CD4-positive, alpha-beta T cell (primary cell): ENCODE measurements at regions not wholly inside any gene's neighbourhood (a gene's known extent, or its start where the extent isn't known, plus 50 kb on each side); places are given as distances from the start of the nearest gene placed in this dataset.

Experiments used
- ATAC-seq: fragments of 200-7000 bp; cut with Tn5 transposase; one replicate; pipeline ENCODE4 v1.10.0; 2022; ENCODE audit warnings: mild to moderate bottlenecking; ENCODE audit not compliant: poor library complexity
- CTCF ChIA-PET: fragments of 350-600 bp; sonication (Branson Sonifier 250); formaldehyde crosslinking; loops from one replicate; lab custom pipeline; 2021; ENCODE audit warnings: antibody characterized with exemption, inconsistent platforms; lab: Charles Lee
- POLR2A ChIA-PET: fragments of 350-600 bp; sonication (Branson Sonifier 250); formaldehyde crosslinking; loops from one replicate; lab custom pipeline; 2021; ENCODE audit warnings: antibody characterized with exemption, inconsistent platforms; lab: Charles Lee
- DNase-seq, 14 experiments: peaks; one replicate each; pipeline ENCODE4 v3.0.0-alpha.2; 2013 to 2020; ENCODE audit warnings: mixed read lengths in 2 of 14
- H3K27ac ChIP-seq, 2 donors: one replicate each; pipeline versions ENCODE4 v1.5.1 to v1.7.0; 2013; ENCODE audit warnings: low read length in 2 of 2, low read depth in 1 of 2, mild to moderate bottlenecking in 1 of 2
- H3K27me3 ChIP-seq, 2 experiments: 1 replicate in 1 of 2; 2 replicates in 1 of 2; pipeline versions ENCODE4 v1.6.1 to v1.7.0; 2013; ENCODE audit warnings: low read length in 2 of 2, control low read depth in 1 of 2, mild to moderate bottlenecking in 1 of 2, moderate library complexity in 1 of 2; ENCODE audit not compliant: insufficient read depth in 2 of 2, control insufficient read depth in 1 of 2
- H3K36me3 ChIP-seq: one replicate; pipeline ENCODE4 v1.6.1; 2013; ENCODE audit warnings: low read length, control low read depth; ENCODE audit not compliant: insufficient read depth
- H3K4me1 ChIP-seq: one replicate; pipeline ENCODE4 v1.6.1; 2013; ENCODE audit warnings: low read length, control low read depth; ENCODE audit not compliant: insufficient read depth
- H3K4me3 ChIP-seq: one replicate; pipeline ENCODE4 v1.5.1; 2013; ENCODE audit warnings: mild to moderate bottlenecking, low read length, moderate library complexity
- H3K9me3 ChIP-seq, 2 experiments: 1 replicate in 1 of 2; 2 replicates in 1 of 2; pipeline versions ENCODE4 v1.6.1 to v1.7.0; 2013; ENCODE audit warnings: low read length in 2 of 2, mild to moderate bottlenecking in 2 of 2, control low read depth in 1 of 2, moderate library complexity in 1 of 2; ENCODE audit not compliant: control insufficient read depth in 1 of 2, insufficient read depth in 1 of 2
- H3K27ac Mint-ChIP-seq: one replicate; pipeline ENCODE4 v1.8.0; 2020; ENCODE audit warnings: mixed read lengths
- H3K27me3 Mint-ChIP-seq: one replicate; pipeline ENCODE4 v1.8.0; 2021; ENCODE audit warnings: mixed read lengths
- H3K36me3 Mint-ChIP-seq: one replicate; pipeline ENCODE4 v1.8.0; 2021; ENCODE audit warnings: low read depth, mixed read lengths
- H3K4me1 Mint-ChIP-seq: one replicate; pipeline ENCODE4 v1.8.0; 2021; ENCODE audit warnings: low read depth, mixed read lengths
- H3K4me3 Mint-ChIP-seq: one replicate; pipeline ENCODE4 v1.8.0; 2020; ENCODE audit warnings: mild to moderate bottlenecking, mixed read lengths
- H3K9me3 Mint-ChIP-seq: one replicate; pipeline ENCODE4 v1.8.0; 2020; ENCODE audit warnings: mixed read lengths
- intact Hi-C, 2 experiments: fragments of 100-400 bp; cut with DNase I in 1 of 2; cut with micrococcal nuclease in 1 of 2; formaldehyde crosslinking; loops; one replicate each; pipeline versions ENCODE4 v1.15.1 to v1.9.0; 2023 to 2025; cut with DNase I, micrococcal nuclease
- TF ChIP-seq, protein P1 (sequence below): fragments of 200-600 bp; IDR thresholded peaks from one replicate; pipeline ENCODE4 v1.8.0; 2022; ENCODE audit warnings: antibody characterized with exemption, mild to moderate bottlenecking

DNA sequence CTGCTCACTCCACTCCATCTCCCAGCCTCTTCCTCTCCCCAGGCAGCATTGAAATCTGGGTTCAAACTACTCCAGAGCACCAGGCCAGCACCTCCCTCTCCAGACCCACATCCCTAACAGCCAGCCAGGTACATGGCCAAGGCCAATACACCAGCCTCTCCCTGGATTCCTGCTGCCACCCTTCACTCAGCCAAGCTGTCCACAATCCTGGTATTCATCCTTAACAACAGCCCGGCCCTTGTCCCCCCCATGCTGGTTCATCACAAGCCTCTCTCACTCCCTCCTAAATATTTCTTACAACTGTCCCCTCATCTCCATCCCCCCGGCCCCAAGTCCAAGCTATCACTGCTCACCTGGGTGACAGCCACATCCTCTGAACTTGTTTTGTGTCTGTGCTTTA, 129.9 kb upstream of the HAAO start:
- CTCF ChIA-PET, result no interaction called here
- no peaks in the 10 kb centered on the region for H3K9me3 Mint-ChIP-seq
- POLR2A ChIA-PET, result no interaction called here
- Histone ChIP-seq H3K27me3 (no peaks in the 10 kb centered on the region), H3K9me3 (no peaks in the 10 kb centered on the region), H3K27ac (no peak overlapping the region), H3K36me3 (no peaks in the 10 kb centered on the region), H3K4me1 (no peaks in the 10 kb centered on the region), H3K4me3 (no peak overlapping the region)
- no peak for ATAC-seq
- H3K4me1 Mint-ChIP-seq, result no peaks in the 10 kb centered on the region
- H3K4me3 Mint-ChIP-seq, result no peak overlapping the region
- no peaks in the 10 kb centered on the region for H3K36me3 Mint-ChIP-seq
- no peak overlapping the region for H3K27ac Mint-ChIP-seq
- no peak for DNase-seq
- TF ChIP-seq, protein P1, sequence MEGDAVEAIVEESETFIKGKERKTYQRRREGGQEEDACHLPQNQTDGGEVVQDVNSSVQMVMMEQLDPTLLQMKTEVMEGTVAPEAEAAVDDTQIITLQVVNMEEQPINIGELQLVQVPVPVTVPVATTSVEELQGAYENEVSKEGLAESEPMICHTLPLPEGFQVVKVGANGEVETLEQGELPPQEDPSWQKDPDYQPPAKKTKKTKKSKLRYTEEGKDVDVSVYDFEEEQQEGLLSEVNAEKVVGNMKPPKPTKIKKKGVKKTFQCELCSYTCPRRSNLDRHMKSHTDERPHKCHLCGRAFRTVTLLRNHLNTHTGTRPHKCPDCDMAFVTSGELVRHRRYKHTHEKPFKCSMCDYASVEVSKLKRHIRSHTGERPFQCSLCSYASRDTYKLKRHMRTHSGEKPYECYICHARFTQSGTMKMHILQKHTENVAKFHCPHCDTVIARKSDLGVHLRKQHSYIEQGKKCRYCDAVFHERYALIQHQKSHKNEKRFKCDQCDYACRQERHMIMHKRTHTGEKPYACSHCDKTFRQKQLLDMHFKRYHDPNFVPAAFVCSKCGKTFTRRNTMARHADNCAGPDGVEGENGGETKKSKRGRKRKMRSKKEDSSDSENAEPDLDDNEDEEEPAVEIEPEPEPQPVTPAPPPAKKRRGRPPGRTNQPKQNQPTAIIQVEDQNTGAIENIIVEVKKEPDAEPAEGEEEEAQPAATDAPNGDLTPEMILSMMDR, result no peak
- intact Hi-C loops, result no loop called here
- H3K27me3 Mint-ChIP-seq, result no peaks in the 10 kb centered on the region

DNA sequence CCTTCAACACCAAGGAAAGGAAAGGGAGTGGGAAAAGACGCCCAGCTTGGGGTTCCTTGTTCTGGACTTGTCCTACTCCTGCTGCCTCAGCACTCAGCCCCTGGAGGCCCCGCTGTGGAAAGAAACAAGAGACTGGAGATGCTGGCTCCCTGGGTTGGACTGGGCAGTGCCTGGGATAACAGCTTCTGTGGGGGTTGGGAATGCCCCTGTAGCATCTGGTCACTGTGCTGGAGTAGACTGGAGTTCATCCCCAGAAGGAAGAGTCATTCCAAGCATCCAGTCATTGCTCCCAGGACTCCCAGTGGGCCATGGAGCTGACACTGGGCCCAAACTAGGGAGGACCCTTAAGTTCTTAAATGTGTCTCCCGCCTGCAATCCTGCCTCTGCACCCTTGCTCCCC, 129.3 kb upstream of the HAAO start:
- H3K4me3 ChIP-seq, result no peak overlapping the region
- no peak for ATAC-seq
- ChIA-PET POLR2A (no interaction called here), CTCF (no interaction called here)
- Mint-ChIP-seq H3K36me3 (no peaks in the 10 kb centered on the region), H3K27ac (no peak overlapping the region), H3K27me3 (no peaks in the 10 kb centered on the region), H3K9me3 (no peaks in the 10 kb centered on the region), H3K4me1 (no peaks in the 10 kb centered on the region), H3K4me3 (no peak overlapping the region)
- no peaks in the 10 kb centered on the region for H3K9me3 ChIP-seq
- no peak overlapping the region for H3K27ac ChIP-seq
- TF ChIP-seq, protein P1, result no peak
- DNase-seq, result no peak
- H3K36me3 ChIP-seq, result no peaks in the 10 kb centered on the region
- H3K27me3 ChIP-seq, result no peaks in the 10 kb centered on the region
- intact Hi-C loops, result no loop called here
- H3K4me1 ChIP-seq, result no peaks in the 10 kb centered on the region

- no peak for ATAC-seq
- ChIA-PET POLR2A (no interaction called here), CTCF (no interaction called here)
- no peak overlapping the region for H3K4me3 ChIP-seq
- H3K36me3 ChIP-seq, result no peaks in the 10 kb centered on the region
- no peaks in the 10 kb centered on the region for H3K9me3 ChIP-seq
- no peaks in the 10 kb centered on the region for H3K27me3 ChIP-seq
- DNase-seq, result no peak
- Mint-ChIP-seq H3K9me3 (no peaks in the 10 kb centered on the region), H3K4me3 (no peak overlapping the region), H3K27ac (no peak overlapping the region), H3K27me3 (no peaks in the 10 kb centered on the region), H3K4me1 (no peaks in the 10 kb centered on the region), H3K36me3 (no peaks in the 10 kb centered on the region)
- no peaks in the 10 kb centered on the region for H3K4me1 ChIP-seq
- intact Hi-C loops, result no loop called here
- TF ChIP-seq, protein P1, result no peak
- H3K27ac ChIP-seq, result no peak overlapping the region
Observed at GRCh38 chr2:42921147-42921520, 128.8 kb upstream of the HAAO start.
